B cell (primary cell): ENCODE measurements at regions not wholly inside any gene's neighbourhood (a gene's known extent, or its start where the extent isn't known, plus 50 kb on each side); places are given as distances from the start of the nearest gene placed in this dataset.

Experiments used
- ATAC-seq: fragments of 200-7000 bp; cut with Tn5 transposase; one replicate; pipeline ENCODE4 v1.10.0; 2021; ENCODE audit warnings: low read depth, mild to moderate bottlenecking, moderate number of reproducible peaks, moderate library complexity
- CTCF ChIA-PET: fragments of 350-600 bp; sonication (Branson Sonifier 250); formaldehyde crosslinking; loops from one replicate; lab custom pipeline; 2021; ENCODE audit warnings: antibody characterized with exemption, inconsistent platforms; lab: Charles Lee
- POLR2A ChIA-PET: fragments of 350-600 bp; sonication (Branson Sonifier 250); formaldehyde crosslinking; loops from one replicate; lab custom pipeline; 2021; ENCODE audit warnings: antibody characterized with exemption; lab: Charles Lee
- DNase-seq: peaks from one replicate; pipeline ENCODE4 v3.0.0; 2013
- H2AFZ ChIP-seq: 2 replicates; pipeline ENCODE4 v1.6.1; 2012; ENCODE audit warnings: mild to moderate bottlenecking, low read depth, low read length; ENCODE audit not compliant: insufficient read depth, poor library complexity, severe bottlenecking
- H3K27ac ChIP-seq, 2 donors: 1 replicate in 1 of 2; 2 replicates in 1 of 2; pipeline ENCODE4 v1.5.1; 2012 to 2013; ENCODE audit warnings: low read length in 2 of 2, mild to moderate bottlenecking in 2 of 2, moderate library complexity in 1 of 2
- H3K27me3 ChIP-seq, 4 experiments: fragments of 200-600 bp in 1 of 4; sonication (generic) in 1 of 4; replicated peaks in 1 of 4; 1 replicate in 2 of 4; 2 replicates in 2 of 4; pipeline versions ENCODE4 v1.6.1 to v1.7.0; 2013 to 2016; ENCODE audit warnings: low read length in 3 of 4, mild to moderate bottlenecking in 2 of 4, mixed read lengths in 1 of 4, moderate library complexity in 1 of 4; ENCODE audit not compliant: insufficient read depth in 4 of 4, control insufficient read depth in 3 of 4; ENCODE audit errors: control extremely low read depth in 1 of 4
- H3K36me3 ChIP-seq, 2 experiments: replicated peaks in 1 of 2; 1 replicate in 1 of 2; 2 replicates in 1 of 2; pipeline versions ENCODE4 v1.6.1 to v1.7.1; 2013; ENCODE audit warnings: low read length in 1 of 2; ENCODE audit not compliant: insufficient read depth in 2 of 2, control insufficient read depth in 1 of 2; ENCODE audit errors: control extremely low read depth in 1 of 2, extremely low read depth in 1 of 2
- H3K4me1 ChIP-seq, 2 donors: fragments of 200-600 bp in 1 of 2; sonication (generic) in 1 of 2; 1 replicate in 1 of 2; 2 replicates in 1 of 2; pipeline versions ENCODE4 v1.5.1 to v1.6.1; 2013 to 2017; ENCODE audit warnings: low read length in 2 of 2; ENCODE audit not compliant: control insufficient read depth in 2 of 2, insufficient read depth in 2 of 2
- H3K4me2 ChIP-seq: replicated peaks from 2 replicates; pipeline ENCODE3; 2012; ENCODE audit warnings: mild to moderate bottlenecking, low read depth, low read length; ENCODE audit not compliant: poor library complexity, severe bottlenecking
- H3K4me3 ChIP-seq, 5 experiments: fragments of 200-600 bp in 1 of 5; sonication (generic) in 1 of 5; 1 replicate in 3 of 5; 2 replicates in 2 of 5; pipeline versions ENCODE4 v1.5.1 to v1.7.0; 2011 to 2016; ENCODE audit warnings: low read length in 4 of 5, mild to moderate bottlenecking in 4 of 5, low read depth in 2 of 5, control low read depth in 1 of 5, moderate library complexity in 1 of 5; ENCODE audit not compliant: insufficient read depth in 1 of 5; ENCODE audit errors: control extremely low read depth in 1 of 5, extremely low read depth in 1 of 5
- H3K79me2 ChIP-seq: fragments of 200-600 bp; sonication (generic); one replicate; pipeline ENCODE4 v1.6.0; 2016; ENCODE audit warnings: low read length; ENCODE audit not compliant: control insufficient read depth, insufficient read depth
- H3K9ac ChIP-seq: fragments of 200-600 bp; sonication (generic); 2 replicates; pipeline ENCODE4 v1.6.1; 2017; ENCODE audit warnings: mild to moderate bottlenecking, low read length, moderate library complexity
- H3K9me3 ChIP-seq, 3 donors: one replicate each; pipeline versions ENCODE4 v1.6.1 to v1.7.1; 2013; ENCODE audit warnings: low read length in 2 of 3; ENCODE audit not compliant: control insufficient read depth in 2 of 3, insufficient read depth in 1 of 3; ENCODE audit errors: control extremely low read depth in 1 of 3
- H4K20me1 ChIP-seq: 2 replicates; pipeline ENCODE4 v1.6.0; 2012; ENCODE audit warnings: mild to moderate bottlenecking, low read length; ENCODE audit not compliant: insufficient read depth, control insufficient read depth, poor library complexity, severe bottlenecking
- H3K27ac Mint-ChIP-seq: one replicate; pipeline ENCODE4 v1.8.0; 2021; ENCODE audit warnings: mixed read lengths
- H3K27me3 Mint-ChIP-seq: one replicate; pipeline ENCODE4 v1.8.0; 2021; ENCODE audit warnings: mixed read lengths
- H3K4me1 Mint-ChIP-seq: one replicate; pipeline ENCODE4 v1.8.0; 2021; ENCODE audit warnings: mixed read lengths
- H3K4me3 Mint-ChIP-seq: one replicate; pipeline ENCODE4 v1.8.0; 2021; ENCODE audit warnings: mixed read lengths
- H3K9me3 Mint-ChIP-seq: one replicate; pipeline ENCODE4 v1.8.0; 2022; ENCODE audit warnings: mixed read lengths; ENCODE audit not compliant: insufficient read depth
- EZH2 ChIP-seq: IDR thresholded peaks from 2 replicates; pipeline ENCODE4 v1.6.1; 2012; ENCODE audit warnings: borderline replicate concordance, low read depth, mild to moderate bottlenecking, moderate library complexity, low read length; ENCODE audit not compliant: insufficient read depth, poor library complexity, severe bottlenecking
- WGBS: methylation state at CpG from one replicate; pipeline ENCODE4 v1.1.5; 2013; ENCODE audit warnings: missing lambda C conversion rate; ENCODE audit not compliant: insufficient coverage; 5-methylcytosine and 5-hydroxymethylcytosine counted together
- intact Hi-C: fragments of 100-400 bp; cut with micrococcal nuclease; formaldehyde crosslinking; loops from one replicate; pipeline ENCODE4 v1.10.0; 2022
- TF ChIP-seq, protein P1 (sequence below): fragments of 200-600 bp; IDR thresholded peaks from one replicate; pipeline ENCODE4 v1.8.0; 2022; ENCODE audit warnings: antibody characterized with exemption, mild to moderate bottlenecking

GRCh38 chr4:165635381-165635780 lies 237.7 kb upstream of the TLL1 start:
- no peak for ATAC-seq
- Mint-ChIP-seq H3K27me3 (no peaks in the 10 kb centered on the region), H3K9me3 (no peaks in the 10 kb centered on the region), H3K4me1 (no peaks in the 10 kb centered on the region), H3K4me3 (no peak overlapping the region), H3K27ac (no peak overlapping the region)
- H2AFZ ChIP-seq = no peak overlapping the region
- H3K27me3 ChIP-seq = no peaks in the 10 kb centered on the region
- H3K27ac ChIP-seq = no peak overlapping the region
- no peaks in the 10 kb centered on the region for H3K79me2 ChIP-seq
- no peak overlapping the region for H3K9ac ChIP-seq
- no CpG with 5 or more reads among the region's 1 CpG for WGBS
- H3K4me1 ChIP-seq = no peaks in the 10 kb centered on the region
- no peak overlapping the region for H3K4me3 ChIP-seq
- peaks cover 0 to 7% (median 0%) of the 10 kb centered on the region in 3 donors for H3K9me3 ChIP-seq
- no peak overlapping the region for H3K4me2 ChIP-seq
- ChIA-PET POLR2A (no interaction called here), CTCF (no interaction called here)
- DNase-seq = no peak
- TF ChIP-seq, protein P1, sequence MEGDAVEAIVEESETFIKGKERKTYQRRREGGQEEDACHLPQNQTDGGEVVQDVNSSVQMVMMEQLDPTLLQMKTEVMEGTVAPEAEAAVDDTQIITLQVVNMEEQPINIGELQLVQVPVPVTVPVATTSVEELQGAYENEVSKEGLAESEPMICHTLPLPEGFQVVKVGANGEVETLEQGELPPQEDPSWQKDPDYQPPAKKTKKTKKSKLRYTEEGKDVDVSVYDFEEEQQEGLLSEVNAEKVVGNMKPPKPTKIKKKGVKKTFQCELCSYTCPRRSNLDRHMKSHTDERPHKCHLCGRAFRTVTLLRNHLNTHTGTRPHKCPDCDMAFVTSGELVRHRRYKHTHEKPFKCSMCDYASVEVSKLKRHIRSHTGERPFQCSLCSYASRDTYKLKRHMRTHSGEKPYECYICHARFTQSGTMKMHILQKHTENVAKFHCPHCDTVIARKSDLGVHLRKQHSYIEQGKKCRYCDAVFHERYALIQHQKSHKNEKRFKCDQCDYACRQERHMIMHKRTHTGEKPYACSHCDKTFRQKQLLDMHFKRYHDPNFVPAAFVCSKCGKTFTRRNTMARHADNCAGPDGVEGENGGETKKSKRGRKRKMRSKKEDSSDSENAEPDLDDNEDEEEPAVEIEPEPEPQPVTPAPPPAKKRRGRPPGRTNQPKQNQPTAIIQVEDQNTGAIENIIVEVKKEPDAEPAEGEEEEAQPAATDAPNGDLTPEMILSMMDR = no peak
- no peak for TF ChIP-seq EZH2
- H4K20me1 ChIP-seq = no peaks in the 10 kb centered on the region
- no peaks in the 10 kb centered on the region for H3K36me3 ChIP-seq
- intact Hi-C loops = no loop called here

DNA sequence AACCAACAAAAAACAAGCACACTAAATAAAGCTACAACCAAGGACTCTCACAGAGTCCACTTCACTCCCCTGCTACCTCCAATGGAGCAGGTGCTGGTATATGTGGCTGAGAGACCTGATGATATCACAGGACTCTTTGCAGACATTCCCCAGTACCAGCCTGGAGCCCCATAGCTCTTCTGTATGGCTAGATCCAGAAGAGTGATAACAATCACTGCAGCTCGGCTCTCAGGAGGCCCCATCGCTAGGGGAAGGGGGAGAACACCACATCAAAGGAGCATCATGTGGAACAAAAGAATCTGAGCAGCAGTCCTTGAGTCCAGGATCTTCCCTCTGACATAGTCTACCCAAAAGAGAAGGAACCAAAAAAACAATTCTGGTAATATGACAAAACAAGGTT lies 237.1 kb upstream of the TLL1 start:
- TF ChIP-seq, protein P1 = no peak
- TF ChIP-seq EZH2 = no peak
- Mint-ChIP-seq H3K4me3 (no peak overlapping the region), H3K4me1 (no peaks in the 10 kb centered on the region), H3K9me3 (no peaks in the 10 kb centered on the region), H3K27me3 (no peaks in the 10 kb centered on the region), H3K27ac (no peak overlapping the region)
- H3K36me3 ChIP-seq = no peaks in the 10 kb centered on the region
- H4K20me1 ChIP-seq = no peaks in the 10 kb centered on the region
- H3K79me2 ChIP-seq = no peaks in the 10 kb centered on the region
- DNase-seq (no peak), ATAC-seq (no peak)
- H3K9me3 ChIP-seq = peaks cover 0 to 7% (median 0%) of the 10 kb centered on the region in 3 donors
- H3K4me3 ChIP-seq = no peak overlapping the region
- intact Hi-C loops = no loop called here
- H3K4me1 ChIP-seq = no peaks in the 10 kb centered on the region
- ChIA-PET POLR2A (no interaction called here), CTCF (no interaction called here)
- H3K27me3 ChIP-seq = no peaks in the 10 kb centered on the region
- H3K9ac ChIP-seq = no peak overlapping the region
- 100% methylated on average over 1 of the region's 2 CpGs for WGBS
- H3K27ac ChIP-seq = no peak overlapping the region
- H3K4me2 ChIP-seq = no peak overlapping the region
- H2AFZ ChIP-seq = no peak overlapping the region
